MM.1S (cell line): ENCODE measurements at regions not wholly inside any gene's neighbourhood (a gene's known extent, or its start where the extent isn't known, plus 50 kb on each side); places are given as distances from the start of the nearest gene placed in this dataset.

Experiments used
- EZH2 ChIP-seq: fragments of 300-600 bp; sonication (generic); optimal IDR thresholded peaks from 2 replicates; pipeline ENCODE3; 2017; ENCODE audit warnings: low read depth, mild to moderate bottlenecking, antibody characterized with exemption, low read length, mixed read lengths
- EZH2phosphoT487 ChIP-seq: fragments of 300-600 bp; sonication (generic); IDR thresholded peaks from 2 replicates; pipeline ENCODE4 v1.6.1; 2018; ENCODE audit warnings: antibody characterized with exemption, low read length
- TF ChIP-seq, protein P1 (sequence below): fragments of 300-600 bp; sonication (generic); IDR thresholded peaks from 2 replicates; pipeline ENCODE4 v1.5.1; 2016; ENCODE audit warnings: antibody characterized with exemption, low read length, mixed read lengths

DNA sequence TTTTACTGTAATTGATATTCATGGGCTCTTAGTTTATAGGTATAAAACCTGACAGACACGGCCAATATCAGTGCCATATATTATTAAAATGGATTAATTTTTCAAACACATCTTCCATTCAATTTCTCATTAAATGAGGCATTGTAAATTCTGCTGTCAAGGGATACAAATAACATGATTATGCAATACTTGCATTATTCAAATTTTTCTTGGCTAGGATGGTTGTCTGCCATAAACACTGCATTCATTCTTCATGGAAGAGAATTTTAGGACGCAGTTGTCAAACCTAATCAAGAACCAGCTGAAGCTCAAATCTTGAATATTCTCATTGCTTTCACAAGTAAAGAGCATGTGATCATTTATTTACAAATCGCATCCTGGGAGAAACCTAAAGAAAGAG lies 255.6 kb downstream of the RDH14 start:
- TF ChIP-seq, protein P1, sequence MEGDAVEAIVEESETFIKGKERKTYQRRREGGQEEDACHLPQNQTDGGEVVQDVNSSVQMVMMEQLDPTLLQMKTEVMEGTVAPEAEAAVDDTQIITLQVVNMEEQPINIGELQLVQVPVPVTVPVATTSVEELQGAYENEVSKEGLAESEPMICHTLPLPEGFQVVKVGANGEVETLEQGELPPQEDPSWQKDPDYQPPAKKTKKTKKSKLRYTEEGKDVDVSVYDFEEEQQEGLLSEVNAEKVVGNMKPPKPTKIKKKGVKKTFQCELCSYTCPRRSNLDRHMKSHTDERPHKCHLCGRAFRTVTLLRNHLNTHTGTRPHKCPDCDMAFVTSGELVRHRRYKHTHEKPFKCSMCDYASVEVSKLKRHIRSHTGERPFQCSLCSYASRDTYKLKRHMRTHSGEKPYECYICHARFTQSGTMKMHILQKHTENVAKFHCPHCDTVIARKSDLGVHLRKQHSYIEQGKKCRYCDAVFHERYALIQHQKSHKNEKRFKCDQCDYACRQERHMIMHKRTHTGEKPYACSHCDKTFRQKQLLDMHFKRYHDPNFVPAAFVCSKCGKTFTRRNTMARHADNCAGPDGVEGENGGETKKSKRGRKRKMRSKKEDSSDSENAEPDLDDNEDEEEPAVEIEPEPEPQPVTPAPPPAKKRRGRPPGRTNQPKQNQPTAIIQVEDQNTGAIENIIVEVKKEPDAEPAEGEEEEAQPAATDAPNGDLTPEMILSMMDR, result no peak
- TF ChIP-seq EZH2phosphoT487 (no peak), EZH2 (no peak)
